GM18870 (cell line): ENCODE measurements at regions not wholly inside any gene's neighbourhood (a gene's known extent, or its start where the extent isn't known, plus 50 kb on each side); places are given as distances from the start of the nearest gene placed in this dataset.
"Not testable (repeated sequence)": the region's sequence is repeated elsewhere in the genome, so short reads cannot be mapped to it uniquely, and the experiment has no call there.

Source experiments
- ATAC-seq: cut with Tn5 transposase; IDR thresholded peaks from one replicate; pipeline ENCODE4 v1.9.1; 2021; ENCODE audit warnings: moderate library complexity; ENCODE audit not compliant: unreplicated experiment

GRCh38 chr15:87681104-87681503 is 575.4 kb downstream of the NTRK3 start:
- no peak for ATAC-seq

- no peak for ATAC-seq
Observed at GRCh38 chr15:87680208-87680607, 576.3 kb downstream of the NTRK3 start.

- no peak for ATAC-seq
Observed at GRCh38 chr15:87675271-87675670, 581.3 kb downstream of the NTRK3 start.

GRCh38 chr15:87672309-87673288 is 583.9 kb downstream of the NTRK3 start:
- ATAC-seq = no peak

GRCh38 chr15:87671289-87671688 is 585.2 kb downstream of the NTRK3 start:
- ATAC-seq = no peak

- ATAC-seq = no peak
Observed at GRCh38 chr15:87669846-87670245, 586.7 kb downstream of the NTRK3 start.

GRCh38 chr15:87668768-87669564 is 587.6 kb downstream of the NTRK3 start:
- not testable (repeated sequence) for ATAC-seq

- ATAC-seq = no peak
Observed at GRCh38 chr15:87667643-87668042, 588.9 kb downstream of the NTRK3 start.

- ATAC-seq = no peak
Observed at GRCh38 chr15:87662575-87662974, 594.0 kb downstream of the NTRK3 start.

GRCh38 chr15:87661454-87662355 is 594.8 kb downstream of the NTRK3 start:
- no peak for ATAC-seq

- no peak for ATAC-seq
Observed at GRCh38 chr15:87660251-87661129, 596.0 kb downstream of the NTRK3 start.

GRCh38 chr15:87656372-87656771 is 600.2 kb downstream of the NTRK3 start:
- no peak for ATAC-seq

GRCh38 chr15:87653646-87654045 is 602.9 kb downstream of the NTRK3 start:
- ATAC-seq = no peak

- ATAC-seq = no peak
Observed at GRCh38 chr15:87649175-87649574, 607.4 kb downstream of the NTRK3 start.

- ATAC-seq = no peak
Observed at GRCh38 chr15:87648278-87648677, 608.3 kb downstream of the NTRK3 start.

- no peak for ATAC-seq
Observed at GRCh38 chr15:87645723-87646122, 610.8 kb downstream of the NTRK3 start.

- not testable (repeated sequence) for ATAC-seq
Observed at GRCh38 chr15:87642997-87643396, 613.5 kb downstream of the NTRK3 start.

- ATAC-seq = no peak
Observed at GRCh38 chr15:87639305-87640011, 617.1 kb downstream of the NTRK3 start.

GRCh38 chr15:87638554-87639083 is 617.9 kb downstream of the NTRK3 start:
- no peak for ATAC-seq
